T follicular helper cell (primary cell): ENCODE measurements at regions not wholly inside any gene's neighbourhood (a gene's known extent, or its start where the extent isn't known, plus 50 kb on each side); places are given as distances from the start of the nearest gene placed in this dataset.

Source experiments
- DNase-seq: peaks from one replicate; pipeline ENCODE4 v3.0.0-alpha.2; 2020; ENCODE audit warnings: low read depth

DNA sequence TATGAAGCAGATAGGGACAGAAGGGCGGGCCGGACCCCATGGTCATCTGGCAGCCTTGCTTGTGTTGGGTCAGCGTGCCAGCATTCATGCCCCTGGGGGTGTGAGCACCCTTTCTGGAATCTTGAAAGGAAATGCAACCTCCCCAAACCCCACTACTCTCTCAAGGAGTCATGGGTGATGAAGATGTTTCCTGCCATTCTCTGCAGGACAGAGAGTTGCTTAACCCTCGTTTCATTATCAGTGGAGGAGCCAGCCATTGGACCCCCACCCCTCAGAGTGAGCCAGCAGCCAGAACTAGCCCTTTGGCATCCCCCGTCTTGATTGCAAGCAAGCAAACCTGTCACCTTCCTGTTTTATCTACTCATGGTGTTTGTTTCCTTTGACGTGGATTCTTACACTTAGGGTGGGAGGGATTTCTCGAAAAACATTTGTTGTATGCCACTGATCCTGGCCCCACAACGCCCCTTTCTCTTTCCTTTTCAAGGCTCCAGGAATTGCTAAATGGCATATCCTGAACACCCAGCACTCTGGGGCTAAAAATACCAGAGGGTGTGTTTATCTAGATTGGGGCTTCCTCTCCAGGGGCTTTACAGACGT is 258.3 kb downstream of the ETS1 start:
- DNase-seq, result no peak

DNA sequence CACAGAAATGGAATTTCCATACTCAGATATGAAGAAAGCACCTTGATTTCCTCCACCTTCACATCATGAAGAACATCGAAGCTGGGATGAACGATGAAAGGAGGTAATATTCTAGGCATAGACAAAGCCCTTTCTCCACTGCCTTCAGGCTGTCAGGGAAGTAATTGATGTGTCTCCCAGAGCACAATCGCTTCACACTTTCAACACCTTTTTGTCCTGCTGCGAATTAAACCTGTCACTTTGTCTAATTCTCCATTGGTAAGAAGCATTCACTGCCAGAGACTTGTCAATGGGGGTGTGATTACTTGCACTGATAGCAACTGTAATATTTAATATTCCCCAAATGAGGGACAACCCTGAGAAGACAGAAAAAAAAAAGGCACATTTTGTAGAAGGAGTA is 260.1 kb downstream of the ETS1 start:
- DNase-seq, result no peak

DNA sequence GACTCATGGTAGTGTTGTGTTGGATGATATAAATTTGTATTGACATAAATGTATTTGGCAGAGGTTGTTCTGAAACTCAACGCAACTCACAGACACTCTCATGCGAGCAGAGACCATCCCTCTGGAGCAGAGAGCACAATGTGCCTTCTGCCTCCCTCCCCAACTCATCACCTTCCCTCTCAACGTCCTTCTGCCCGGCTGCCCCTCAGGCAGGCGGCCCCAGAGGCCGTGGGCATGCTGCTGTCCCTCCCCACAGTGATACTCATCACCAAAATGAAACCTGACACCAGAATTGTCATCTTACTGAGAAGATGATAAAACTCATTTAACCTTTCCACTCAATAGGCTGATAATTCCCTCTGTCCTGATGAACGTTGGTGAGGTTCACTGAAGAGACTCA is 260.6 kb downstream of the ETS1 start:
- DNase-seq, result no peak

DNA sequence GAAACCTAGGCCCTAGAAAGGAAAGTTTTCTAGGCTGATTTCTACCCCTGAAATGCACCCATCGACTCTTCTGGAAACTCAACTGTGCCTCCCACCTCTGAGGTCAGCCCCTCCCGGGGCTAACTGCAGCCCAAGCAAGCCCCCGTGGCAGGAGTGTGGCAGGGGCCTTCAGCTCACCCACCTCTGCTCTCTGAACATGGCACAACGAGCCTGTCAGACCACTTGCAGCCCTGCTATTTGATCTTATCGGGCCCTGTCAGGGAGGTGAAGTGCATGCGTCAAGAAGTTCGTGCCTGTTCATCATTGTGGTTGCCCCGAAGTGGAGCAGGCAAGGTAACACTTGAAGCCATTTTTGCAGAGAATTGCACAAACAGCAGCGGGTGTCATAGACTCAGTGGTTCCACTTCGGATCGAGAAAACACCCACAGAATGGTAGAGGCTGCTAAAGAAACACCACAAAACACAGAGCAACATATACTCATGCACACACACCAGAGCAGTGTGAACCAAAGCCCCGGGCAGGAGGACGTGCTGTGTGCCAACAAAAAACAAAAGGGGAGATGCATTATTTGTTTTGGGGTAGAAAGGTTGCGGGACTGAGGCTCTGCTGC is 262.7 kb downstream of the ETS1 start:
- DNase-seq, result peak; percentile 70

DNA sequence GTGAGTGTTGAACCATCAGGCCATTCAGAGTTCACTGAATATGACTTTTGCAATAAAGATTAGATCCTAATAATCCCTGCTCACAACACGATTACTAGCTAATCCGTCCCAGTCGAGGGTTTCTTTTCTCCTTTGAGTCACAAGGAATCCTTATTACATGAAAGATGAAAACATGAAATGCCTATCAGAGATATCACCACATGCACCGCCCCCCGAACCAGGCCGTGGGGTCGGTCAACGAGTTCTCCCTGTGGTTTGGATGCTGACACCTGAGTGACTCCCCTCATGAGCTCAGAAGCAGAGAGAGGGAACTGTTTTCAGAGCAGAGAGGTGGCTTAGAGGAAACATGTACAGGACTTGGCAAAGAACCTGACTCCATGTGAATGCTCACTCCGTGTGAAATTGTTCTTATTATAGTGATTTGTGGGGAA is 263.3 kb downstream of the ETS1 start:
- no peak for DNase-seq

DNA sequence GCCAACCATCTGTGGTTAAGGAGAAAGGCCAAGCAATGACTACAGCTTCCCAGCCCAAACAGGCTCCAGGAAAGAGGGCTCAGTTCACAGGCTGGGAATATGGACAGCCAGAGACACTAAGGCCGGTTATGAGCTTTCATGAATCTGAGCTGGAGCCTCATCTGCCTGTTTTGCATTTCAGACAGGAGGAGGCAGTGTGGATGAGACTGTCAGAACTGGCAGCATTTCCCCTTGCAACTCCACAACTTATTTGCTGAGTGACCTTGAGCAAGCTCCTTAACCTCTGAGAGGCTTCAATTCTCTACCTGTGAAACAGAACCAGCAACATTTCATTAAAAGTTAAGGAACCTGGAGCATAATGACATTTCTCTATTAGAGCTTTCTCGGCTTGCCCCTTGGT is 264.0 kb downstream of the ETS1 start:
- no peak for DNase-seq

DNA sequence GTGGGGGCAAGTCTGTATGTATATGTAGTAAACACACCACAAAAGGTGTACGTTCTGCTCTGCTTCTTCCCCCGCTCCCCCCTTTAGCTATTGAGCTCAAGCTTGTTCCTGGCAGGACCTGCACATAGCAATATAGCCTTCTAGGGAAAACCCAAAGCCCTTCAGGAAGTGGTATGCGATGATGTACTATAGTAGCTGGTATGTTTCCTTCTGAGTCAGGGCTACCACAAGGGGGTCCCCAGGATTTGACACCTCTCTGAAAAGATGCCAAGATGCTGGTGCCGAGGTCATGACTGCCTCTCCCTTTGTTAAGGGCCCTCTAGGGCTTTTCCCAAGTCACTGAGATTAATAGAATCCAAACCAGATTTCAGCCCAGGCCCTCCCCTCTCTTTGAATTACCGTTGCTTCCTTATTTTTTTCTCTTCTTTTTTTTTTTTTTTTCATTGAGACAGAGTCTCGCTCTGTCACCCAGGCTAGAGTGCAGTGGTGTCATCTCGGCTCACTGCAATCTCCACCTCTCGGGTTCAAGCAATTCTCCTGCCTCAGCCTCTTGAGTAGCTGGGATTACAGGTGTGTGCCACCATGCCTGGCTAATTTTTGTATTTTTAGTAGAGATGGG is 268.4 kb downstream of the ETS1 start:
- peak; percentile 54 for DNase-seq

DNA sequence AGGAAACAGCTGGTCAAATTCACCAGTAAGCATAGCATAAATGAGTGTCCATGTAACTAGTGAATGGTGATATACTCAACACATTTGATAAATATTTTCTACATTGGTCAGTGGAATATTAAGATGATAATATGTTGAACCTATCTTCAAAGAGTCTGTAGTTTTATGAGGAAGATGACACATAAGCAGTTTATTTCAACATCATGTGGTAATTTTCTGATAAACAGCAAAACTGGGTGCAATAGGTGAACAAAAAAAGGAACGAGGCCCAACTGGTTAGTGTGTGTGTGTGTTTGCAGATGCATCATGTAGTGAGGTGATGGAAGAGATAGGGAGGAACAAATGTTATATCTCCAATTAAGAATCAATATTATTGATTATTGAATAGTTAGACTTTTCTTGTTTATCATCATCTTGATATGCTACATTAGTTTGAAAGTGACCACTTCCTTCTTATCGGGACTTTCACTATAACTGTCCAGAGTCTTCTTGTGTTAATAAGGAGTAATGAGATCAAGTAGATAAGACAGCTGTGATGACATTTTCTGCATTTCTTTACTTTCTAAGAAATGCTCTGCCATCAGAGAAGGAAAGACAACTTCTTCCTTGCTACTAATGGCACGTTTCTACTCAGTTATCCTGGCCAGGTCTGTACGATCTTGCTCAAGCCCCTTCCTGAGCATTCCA is 270.7 kb downstream of the ETS1 start:
- no peak for DNase-seq

DNA sequence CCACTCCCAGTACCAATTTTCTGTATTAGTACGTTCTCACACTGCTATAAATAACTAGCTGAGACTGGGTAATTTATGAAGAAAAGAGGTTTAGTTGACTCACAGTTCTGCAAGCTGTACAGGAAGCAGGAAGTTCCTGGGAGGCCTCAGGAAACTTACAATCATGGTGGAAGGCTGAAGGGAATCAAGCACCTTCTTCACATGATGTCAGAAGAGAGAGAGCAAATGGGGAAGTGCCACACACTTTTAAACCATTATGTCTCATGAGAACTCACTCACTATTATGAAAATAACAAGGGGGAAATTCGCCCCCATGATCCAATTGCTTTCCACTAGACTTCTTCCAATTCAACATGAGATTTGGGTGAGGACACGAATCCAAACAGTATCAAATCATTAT is 271.4 kb downstream of the ETS1 start:
- no peak for DNase-seq

DNA sequence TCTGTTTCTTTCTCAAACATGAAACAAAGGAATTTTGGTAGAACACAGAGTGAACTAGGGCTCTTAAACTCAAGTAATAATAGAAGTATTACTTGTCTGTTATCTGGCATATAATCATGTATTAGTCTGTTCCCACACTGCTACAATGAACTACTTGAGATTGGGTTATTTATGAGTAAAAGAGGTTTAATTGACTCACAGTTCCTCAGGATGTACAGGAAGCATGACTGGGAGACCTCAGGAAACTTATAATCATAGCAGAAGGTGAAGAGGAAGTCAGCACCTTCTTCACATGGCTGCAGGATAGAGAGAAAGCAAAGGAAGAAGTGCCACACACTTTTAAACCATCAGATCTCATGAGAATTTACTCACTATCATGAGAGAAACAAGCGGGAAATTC is 273.4 kb downstream of the ETS1 start:
- no peak for DNase-seq

DNA sequence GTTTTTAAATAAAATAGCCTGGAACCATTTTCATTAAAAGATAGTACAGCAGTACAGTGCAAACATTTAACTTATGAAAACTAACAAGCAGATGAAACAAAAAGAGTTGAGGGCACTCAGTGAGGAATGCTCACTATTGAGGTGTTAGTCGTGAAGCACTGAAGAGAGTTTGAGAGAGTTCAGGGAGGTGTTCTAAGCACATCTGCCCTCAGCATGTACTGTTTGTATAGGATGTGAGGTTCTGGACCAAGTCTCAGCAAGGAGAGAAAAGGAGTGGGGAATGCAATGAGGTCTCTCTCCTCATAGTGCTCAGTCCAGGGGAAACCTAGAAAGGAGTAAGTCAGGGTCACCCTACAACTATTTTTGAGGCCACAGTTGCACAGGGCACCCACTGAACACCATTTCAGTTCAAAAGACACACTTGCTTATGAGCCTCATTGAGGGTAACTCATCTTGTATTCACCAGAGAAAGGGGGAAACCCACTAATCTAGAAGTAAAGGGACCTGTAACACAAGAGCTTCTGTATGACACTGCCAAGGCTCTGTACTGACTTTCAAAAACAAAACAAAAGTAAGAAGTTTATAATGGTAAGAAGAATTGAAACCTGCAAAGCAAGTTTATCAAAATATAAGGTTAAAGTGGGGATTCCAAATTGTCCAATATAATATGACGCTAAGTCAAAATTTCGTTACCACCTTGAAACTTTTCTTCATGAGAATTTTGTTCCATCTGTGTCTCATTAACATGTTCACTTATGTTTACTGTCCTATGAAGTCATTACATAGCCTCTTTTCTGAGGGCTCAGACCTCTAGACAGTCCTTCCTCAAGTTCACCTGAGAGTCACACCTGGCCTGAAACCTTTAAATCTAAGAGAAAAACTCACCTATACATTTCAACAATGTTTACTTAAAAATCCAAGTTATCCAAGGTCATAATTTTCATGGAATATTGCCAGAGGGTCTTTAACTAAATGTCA is 275.3 kb downstream of the ETS1 start:
- no peak for DNase-seq

DNA sequence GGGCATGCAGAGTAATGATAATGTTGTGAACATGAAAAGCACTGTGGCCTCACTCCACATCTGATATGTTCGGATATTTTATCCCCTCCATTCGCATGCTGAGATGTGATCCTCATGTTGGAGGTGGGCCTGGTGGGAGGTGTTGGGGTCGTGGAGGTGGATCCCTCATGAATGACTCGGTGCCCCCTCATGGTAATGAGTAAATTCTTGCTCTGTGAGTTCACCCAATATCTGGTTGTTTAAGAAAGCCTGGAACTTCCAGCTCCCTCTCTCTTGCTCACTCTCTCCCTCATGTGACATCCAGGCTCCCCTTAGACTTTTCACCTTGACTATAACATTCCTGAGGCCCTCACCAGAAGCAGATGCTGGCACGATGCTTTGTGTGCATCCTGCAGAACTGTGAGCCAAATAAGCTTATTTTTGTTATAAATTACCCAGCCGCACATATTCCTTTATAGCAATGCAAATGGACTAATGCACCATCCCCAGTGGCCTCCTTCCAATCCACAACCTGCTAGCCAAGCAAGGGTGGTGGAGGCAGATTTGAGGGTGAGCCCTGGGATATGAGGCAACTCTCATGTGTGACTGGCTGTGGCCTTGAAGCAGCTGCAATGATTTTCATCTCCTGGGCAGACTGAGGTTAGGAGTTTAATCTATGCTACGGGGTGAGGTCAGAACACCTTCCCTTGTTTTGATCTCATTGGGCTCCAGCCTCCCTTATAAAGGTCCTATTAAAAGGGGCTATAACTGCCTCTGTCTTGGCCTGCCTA is 276.5 kb downstream of the ETS1 start:
- no peak for DNase-seq

DNA sequence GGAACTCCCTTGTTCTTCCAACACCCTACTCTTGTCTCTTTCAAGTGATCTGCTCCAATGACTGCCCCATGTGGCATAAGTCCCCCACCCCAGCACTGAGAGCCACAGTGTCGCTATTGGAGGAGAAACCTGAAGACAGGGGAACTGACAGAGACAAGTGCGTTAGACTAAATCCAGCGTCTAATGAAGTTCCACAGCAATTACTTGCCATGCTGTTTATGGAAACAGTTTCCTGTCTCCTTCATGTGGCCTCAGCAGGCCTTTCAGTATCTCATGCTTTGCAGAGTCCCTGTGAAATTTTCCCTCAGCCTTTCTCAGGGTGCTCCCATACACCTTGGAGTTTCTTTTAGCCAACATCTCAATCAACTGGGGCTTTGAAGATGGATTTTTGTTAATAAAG is 277.4 kb downstream of the ETS1 start:
- no peak for DNase-seq

DNA sequence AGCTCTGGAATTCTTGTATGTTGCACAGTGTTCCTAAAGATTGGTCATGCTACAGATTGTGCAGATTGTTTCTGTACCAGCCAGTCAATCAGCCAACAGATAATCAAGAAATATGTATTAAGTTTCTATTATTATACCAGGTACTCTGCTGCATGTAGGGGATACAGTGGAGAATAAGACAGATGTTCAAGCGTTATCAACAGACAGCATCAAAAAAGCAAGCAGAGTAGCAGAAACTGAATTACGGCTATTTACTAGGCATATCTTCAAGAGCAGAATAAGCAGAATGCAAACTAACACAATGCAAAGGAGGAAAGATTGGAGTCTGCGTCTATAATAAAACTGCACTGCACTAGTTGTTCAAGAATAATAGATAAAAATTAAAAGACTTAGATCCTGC is 278.6 kb downstream of the ETS1 start:
- DNase-seq, result no peak

DNA sequence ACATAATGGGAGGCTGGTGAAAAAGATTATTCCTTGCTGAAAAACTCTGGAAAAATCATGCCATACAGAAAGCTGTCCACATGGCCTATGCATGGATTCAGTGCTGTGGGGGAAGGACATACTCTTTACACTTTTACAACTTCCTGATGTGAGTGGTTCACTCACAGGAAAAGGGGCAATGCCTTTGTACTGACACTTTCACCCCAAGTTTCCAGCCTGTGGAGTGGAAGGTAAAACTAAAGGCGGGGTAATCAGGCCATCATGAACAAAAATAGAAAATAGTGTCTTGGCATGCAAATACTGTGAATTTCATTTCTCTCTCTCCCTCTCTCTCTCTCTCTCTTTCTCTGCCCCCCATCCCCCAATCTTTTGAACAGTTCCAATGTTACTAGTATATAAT is 281.8 kb downstream of the ETS1 start:
- no peak for DNase-seq

DNA sequence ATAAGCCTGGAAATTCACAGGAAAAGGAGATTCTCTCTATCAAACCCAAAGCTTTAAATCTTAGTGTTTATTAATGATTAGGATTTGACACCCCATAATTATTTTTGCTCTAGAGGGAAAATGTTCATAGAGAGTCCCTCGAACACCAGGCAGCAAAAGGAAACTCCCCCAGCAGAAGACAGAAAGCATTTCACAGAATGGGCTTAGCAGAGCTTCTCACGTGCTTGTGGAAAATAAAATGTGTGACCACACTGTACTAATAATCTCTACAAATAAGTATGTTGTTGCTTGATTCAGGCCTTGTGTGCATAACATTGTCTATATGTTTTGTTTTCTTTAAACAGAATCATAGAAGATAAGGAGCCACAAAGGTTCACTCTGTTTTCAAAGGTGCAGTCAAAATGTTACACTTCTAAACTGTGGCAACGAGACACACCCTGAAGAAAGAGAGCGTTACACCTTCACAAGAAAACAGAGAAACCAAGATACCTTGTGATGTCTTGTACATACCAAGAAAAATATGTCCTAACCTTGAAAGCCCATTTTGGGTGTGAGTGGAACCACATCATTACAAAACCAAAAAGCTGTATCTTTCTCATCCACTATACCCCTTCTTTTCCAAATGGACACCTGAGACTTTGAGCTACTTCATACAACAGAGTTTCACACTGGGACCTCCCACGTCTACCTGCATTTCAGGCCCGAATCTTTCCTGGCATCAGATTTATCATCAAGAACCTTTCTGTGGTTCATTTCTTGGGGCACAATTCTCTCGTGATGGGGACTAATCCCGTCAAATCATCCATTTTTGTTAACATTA is 282.5 kb downstream of the ETS1 start:
- no peak for DNase-seq

DNA sequence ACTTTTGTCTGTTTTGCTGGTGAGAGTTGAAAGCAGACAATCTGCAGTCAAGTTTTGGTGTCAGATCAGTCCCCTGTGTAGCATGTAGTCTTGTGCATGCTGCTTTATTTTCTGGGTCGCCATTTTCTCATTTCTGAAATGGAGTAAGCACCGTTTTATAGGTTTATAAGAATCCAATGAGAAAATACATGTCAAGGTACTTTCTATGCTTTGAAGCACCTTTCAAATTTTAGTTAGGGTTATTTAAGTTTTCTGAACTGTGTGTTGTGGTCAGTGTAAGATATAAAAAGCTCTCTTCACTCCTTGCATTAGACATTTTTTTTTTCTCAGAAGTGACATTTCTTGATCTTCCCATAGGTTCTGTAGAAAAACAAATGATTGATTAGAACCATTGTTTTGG is 283.2 kb downstream of the ETS1 start:
- no peak for DNase-seq

DNA sequence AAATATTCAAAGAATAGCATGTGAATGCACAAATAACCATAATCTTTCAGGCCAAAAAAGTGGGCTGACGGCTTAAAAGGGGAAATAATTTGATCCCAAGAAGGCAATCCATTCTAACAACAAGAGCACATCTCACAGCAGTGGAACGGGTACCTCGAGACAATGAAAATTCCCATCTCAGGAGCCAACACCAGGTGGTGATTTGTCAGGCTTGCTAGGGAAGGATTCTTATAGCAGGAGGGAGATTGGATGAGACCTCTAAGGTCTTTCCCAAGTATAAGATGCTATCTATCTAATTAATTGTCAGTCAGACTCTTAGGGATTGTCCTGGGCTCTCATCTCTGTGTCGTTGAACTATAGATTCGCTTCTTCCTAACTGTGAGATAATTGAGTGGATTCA is 284.0 kb downstream of the ETS1 start:
- DNase-seq, result no peak

DNA sequence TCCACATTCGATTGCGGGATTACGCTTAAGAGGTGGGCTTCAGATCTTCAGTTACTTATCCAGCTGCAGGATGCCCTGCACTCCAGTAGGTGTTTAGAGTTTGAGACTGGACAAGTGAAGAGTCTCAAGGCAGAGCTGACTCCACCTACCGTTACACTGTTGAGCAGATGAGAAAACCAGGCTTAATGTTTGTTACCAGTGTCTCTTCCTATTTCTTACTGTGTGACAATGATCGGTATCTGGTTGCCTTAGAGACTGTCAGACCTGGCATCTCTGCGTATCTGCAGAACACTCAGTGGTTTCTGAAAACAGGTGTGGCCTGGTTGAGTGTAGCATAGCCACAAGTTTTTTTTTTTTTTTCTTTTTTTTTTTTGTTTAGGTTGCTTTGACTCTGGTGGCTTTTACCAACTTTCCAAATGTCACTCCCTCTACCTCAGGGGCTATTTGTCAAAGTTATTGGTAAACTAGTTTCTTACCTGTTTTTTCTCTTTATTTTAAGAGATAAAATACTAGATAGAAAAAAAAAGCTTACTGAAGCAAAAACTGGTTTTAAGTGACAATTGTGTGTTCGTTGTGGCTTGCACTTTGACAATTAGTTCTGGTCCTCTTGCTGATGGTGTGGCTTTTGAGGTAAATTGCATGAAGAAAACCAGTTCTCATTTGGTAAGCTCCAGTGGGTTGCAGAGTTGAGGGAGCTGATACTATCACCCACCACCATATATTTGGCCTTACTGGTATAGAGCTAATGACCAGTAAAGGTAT is 284.8 kb downstream of the ETS1 start:
- DNase-seq, result peak; percentile 65

DNA sequence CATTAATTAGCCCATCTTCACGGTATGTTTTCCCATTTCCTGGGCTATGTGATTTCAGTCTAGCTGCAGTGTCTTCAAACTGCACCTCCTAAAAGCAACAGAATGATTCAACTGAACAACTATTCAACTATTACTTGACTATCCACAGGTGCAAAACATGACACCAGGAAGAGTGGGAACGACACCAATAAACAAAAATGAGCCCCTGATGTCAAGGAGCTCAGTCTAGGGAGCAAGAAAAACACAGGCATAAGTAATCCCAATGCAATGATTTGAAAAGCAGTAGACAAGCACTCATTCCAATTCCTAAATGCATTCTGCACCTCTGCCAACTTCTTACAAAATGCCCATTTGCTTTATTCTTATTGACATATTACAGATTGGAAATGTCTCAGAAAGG is 285.6 kb downstream of the ETS1 start:
- DNase-seq, result no peak
